ENCODE measurements at regions not wholly inside any gene's neighbourhood (a gene's known extent, or its start where the extent isn't known, plus 50 kb on each side); places are given as distances from the start of the nearest gene placed in this dataset.
"Not testable (repeated sequence)": the region's sequence is repeated elsewhere in the genome, so short reads cannot be mapped to it uniquely, and the experiment has no call there.

DNA sequence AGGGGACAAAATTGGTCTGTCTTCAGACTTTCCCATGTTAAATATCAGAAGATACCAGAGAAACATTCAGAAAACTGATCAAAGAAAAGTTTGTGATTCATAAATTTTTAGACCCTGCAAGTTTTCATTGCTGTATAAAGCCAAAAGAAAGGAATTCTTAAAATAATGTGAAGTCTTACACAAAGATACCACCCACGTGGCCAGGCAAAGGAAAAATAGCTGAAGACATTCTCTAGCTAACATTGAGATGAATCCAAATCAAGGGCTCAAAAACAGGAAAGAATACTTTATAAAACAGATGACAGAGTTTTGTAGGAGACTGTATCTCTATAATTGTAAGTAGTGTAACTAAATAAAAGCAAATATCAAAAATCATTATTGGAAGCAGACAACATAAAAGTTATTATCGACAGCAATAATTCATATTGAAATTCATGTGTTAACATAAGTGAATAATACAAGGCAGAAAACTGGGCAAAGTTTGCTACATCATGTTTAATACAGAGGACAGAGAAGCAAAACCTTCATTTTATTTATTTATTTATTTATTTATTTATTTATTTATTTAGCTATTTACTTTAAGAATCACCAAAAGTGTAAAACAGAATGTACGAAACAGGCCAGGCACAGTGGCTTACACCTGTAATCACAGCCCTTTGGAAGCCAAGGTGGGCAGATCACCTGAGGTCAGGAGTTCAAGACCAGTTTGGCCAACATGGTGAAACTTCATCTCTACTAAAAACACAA, 204.6 kb upstream of the SLIT2 start:
- DNase-seq: no peak

DNA sequence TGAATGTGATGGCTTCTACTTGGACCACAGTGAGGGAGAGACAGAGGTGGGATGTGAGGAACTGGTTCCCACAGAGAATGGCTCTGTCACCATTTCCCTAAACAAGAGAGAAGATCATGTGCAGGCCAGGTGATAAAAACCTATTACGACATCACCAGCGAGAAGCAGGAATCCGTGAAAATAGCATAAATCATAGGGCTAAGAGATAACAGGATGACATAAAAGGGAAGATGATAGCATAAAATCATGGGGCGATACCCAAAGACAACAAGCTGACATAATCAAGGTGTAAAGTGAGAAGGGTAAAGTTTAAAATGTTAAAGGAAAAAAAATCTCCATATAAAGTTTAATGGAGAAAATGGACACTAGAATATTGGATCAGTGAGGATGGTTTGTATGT, 205.5 kb upstream of the SLIT2 start:
- DNase-seq: no peak

GRCh38 chr4:20044966-20045365, 206.7 kb upstream of the SLIT2 start:
- no peak for DNase-seq

- no peak for DNase-seq
Observed at GRCh38 chr4:20044502-20044911, 207.2 kb upstream of the SLIT2 start.

GRCh38 chr4:20043991-20044390, 207.7 kb upstream of the SLIT2 start:
- DNase-seq: no peak

GRCh38 chr4:20042769-20043168, 208.9 kb upstream of the SLIT2 start:
- no peak for DNase-seq

DNA sequence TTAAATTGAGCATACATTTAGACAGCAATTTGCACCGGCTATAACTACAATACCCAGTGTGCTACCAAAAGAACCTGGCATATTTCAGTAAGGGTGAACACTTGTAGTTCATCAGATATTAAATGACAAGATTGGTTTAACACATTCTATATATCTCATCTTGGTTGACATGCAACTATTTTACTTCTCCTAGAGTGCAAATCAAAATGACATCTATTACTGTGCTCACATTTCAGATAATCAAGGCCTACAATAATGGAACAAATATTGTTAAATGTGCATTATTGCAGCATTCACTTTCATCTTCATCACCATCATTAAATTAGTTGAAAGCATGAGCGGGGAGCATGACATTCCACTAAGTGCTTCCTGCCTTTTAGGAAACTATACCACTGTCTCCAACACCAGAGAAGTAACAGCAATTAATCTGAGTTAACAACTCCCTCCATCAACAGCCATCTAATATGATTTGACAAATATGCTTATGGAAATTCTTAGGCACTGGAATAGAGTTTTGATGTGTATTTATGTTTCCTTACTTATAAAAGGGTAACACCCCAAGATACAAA, 209.8 kb upstream of the SLIT2 start:
- DNase-seq: no peak

DNA sequence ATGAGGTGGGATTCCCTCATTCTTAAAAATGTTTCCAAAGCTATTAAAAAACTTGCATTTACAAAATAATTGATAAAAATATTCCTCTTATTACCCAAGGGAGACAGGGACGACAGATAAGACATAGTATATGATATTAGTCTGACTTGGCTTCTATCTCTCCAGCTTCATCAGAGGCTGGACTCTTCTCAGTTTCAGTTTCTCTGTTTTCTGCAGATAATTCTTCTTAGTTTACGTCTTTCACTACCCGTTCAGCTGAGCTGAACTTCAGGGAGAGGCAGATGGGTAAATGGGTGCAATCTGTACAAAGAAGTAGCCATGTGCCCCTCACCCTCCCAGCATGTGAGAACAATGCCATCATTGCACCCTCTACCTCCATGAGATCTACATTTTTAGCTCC, 214.0 kb upstream of the SLIT2 start:
- DNase-seq: no peak

DNA sequence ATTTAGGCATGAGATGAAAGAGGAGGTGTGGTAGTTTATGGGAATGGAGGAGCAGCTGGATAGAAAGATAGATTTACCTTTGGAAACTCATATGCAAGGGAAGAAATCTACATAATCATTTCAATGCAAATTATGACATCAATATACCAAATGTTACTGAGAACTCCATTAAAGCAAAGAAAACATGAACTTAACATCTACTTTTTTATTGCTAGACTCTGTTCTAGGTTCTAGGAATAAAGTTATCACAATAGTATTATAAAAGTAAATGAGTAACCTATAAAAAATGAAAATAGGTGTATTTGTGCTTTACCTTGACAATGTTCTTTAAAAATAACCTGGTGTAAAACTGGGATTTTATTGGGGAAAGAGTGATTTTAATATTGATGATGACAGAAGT, 221.6 kb upstream of the SLIT2 start:
- DNase-seq: no peak

DNA sequence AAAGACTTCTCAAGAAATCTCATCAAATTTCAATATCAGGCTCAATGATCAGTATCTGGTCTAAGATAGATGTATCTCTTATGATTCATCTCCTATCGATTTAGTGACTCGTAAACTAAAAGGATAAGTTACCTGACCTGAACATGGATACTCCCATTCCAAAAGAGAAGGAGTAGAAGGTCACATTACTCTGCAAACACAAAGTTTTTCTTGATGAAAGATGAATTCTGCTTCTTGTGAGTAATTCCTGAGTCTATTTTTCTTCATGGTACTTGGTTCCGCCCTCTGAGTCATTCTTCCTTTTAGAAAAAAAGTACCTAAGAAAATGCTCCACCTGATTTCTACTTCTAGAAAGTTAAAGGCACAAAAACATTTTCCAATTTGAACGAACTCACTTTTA, 223.1 kb upstream of the SLIT2 start:
- no peak for DNase-seq

GRCh38 chr4:20026456-20026855, 225.2 kb upstream of the SLIT2 start:
- DNase-seq: no peak

GRCh38 chr4:20022471-20022870, 229.2 kb upstream of the SLIT2 start:
- no peak for DNase-seq

GRCh38 chr4:20020056-20020455, 231.6 kb upstream of the SLIT2 start:
- no peak for DNase-seq

DNA sequence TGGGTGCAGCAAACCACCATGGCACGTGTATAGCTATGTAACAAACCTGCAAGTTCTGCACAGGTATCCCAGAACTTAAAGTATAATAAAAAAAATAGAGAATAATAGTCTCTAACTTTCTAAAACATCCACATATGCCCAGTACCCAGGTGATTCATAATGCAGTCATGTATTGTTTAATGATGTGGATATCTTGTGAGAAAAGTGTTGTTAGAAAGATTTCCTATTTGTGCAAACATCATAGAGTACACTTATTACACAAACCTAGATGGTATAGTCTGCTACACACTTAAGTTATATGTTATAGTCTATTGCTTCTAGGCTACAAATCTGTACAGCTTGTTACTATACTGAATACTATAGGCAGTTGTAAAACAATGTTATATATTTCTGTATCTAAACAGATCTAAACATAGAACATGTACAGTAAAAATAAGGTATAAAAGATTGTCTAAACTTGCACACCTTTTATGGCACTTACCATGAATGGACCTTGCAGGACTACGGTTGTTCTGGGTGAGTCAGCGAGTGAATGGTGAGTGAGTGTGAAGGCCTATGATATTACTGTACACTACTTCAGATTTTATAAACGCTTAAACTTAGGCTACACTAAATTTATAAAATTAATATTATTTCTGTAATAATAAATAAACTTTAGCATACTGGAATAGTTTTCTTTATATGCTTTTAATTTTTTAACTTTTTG, 232.2 kb upstream of the SLIT2 start:
- DNase-seq: no peak

GRCh38 chr4:20017777-20018115, 234.0 kb upstream of the SLIT2 start:
- no peak for DNase-seq

DNA sequence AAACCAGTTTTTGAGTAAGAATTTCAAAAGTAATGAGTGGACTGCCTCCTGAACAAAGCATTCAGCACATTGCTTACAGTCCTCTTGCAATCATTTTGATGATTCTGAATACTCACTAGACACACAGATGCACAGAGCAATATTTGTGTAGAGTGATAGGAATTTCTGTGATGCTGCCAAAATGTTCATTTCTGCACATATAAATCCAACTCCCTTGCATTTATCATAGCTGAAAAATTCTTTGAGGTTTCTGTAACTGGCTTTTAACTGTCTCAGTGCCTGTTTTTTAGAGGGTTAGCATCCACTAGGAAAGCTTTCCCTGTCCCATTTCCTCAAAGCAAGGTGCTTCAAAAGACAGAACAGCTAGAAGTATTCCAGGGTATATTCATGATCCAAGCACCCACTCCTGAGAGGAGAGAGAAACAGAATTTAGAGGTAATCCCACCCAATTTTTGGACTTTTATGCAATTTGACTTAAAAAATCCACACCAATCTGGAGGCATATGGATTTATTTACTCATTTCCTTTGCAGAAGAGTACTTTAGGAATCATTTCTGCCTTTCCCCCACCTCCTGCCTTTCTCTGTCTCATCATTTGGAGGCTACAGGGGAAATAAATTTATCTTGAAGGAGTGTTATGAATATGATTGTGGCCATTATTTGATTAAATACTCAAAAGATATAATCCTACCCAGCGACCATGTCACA, 234.5 kb upstream of the SLIT2 start:
- DNase-seq: no peak

- DNase-seq: no peak
Observed at GRCh38 chr4:20015636-20016224, 236.0 kb upstream of the SLIT2 start.

DNA sequence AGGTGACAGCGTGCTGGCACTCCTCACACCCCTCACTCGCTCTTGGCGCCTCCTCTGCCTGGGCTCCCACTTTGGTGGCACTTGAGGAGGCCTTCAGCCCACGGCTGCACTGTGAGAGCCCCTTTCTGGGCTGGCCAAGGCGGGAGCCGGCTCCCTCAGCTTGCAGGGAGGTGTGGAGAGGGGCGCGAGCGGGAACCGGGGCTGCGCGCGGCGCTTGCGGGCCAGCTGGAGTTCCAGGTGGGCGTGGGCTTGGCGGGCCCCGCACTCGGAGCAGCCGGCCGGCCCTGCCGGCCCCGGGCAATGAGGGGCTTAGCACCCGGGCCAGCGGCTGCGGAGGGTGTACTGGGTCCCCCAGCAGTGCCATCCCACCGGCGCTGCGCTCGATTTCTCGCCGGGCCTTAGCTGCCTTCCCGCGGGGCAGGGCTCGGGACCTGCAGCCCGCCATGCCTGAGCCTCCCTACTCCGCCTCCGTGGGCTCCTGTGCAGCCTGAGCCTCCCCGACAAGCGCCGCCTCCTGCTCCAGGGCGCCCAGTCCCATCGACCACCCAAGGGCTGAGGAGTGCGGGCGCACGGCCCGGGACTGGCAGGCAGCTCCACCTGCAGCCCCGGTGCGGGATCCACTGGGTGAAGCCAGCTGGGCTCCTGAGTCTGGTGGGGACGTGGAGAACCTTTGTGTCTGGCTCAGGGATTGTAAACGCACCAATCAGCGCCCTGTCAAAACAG, 247.7 kb upstream of the SLIT2 start:
- not testable (repeated sequence) for DNase-seq

DNA sequence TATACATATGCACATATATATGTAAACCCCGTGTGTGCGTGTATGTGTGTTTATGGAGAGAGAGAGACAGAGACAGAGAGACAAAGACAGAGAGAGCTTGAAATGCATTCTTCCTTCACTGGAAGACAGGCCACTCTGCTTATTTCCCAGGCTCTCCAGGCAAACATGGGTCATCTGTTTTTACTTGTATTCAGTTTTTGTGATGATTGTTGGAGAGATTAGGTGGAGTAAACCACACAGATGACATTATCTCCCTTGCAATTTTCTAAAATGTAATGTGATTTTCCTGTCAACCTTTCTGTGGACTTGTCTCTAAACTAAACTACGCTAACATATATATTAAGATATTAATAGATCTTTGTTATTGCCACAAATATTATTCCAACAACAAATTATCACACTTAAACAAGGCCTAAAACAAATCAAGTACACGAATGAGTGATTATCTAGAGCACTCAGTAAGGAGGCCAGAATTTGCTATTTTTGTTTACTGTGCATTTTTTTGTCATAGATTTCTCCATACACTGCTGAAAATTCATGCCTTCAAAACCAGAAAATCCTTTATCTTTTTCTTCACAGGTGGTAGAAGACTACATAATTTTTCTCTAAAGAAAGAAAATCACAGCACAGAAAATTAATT, 251.8 kb upstream of the SLIT2 start:
- no peak for DNase-seq

DNA sequence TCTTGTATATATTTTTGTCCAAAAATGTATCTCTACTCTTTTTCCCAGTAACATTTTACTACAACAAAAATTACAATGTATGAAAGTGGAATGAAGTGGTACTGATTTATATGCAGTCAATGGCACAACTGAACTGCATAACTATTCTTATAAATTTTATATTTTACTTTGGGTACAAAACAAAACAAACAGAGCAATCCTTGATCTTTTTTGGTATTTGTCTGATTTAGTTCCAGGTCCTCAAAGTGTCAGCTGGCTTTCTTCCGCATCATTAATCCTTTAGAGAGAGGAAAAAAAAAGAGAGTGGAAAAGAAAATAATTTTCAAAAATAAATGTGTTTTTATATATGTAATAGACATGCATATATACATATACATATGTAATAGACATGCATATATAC, 252.4 kb upstream of the SLIT2 start:
- no peak for DNase-seq

DNA sequence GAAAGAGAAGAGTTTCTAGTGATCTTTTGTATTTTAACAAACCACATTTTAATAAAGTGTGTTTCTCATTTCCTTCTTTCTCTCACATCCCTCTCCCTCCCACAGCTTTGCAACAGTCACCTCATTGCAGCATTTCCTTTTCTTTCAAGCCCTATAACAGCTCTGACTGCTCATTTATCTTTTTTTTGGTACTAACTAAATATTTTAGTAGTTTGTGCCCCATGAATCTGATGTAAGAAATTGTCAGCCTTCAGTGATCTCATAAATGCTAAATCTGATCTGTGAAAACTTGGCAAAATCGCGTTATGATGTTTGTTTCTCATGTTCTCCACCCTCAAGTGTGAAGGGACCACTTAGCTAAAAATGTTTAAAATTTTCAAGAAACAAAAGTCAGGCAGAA, 258.5 kb upstream of the SLIT2 start:
- DNase-seq: peak; percentile 89 to 93

GRCh38 chr4:19992471-19993093, 259.1 kb upstream of the SLIT2 start:
- peak; percentile 40 to 51 for DNase-seq

Measured in Kasumi-1 (cell line).